ENCODE measurements at regions not wholly inside any gene's neighbourhood (a gene's known extent, or its start where the extent isn't known, plus 50 kb on each side); places are given as distances from the start of the nearest gene placed in this dataset.
"Not testable (repeated sequence)": the region's sequence is repeated elsewhere in the genome, so short reads cannot be mapped to it uniquely, and the experiment has no call there.

DNA sequence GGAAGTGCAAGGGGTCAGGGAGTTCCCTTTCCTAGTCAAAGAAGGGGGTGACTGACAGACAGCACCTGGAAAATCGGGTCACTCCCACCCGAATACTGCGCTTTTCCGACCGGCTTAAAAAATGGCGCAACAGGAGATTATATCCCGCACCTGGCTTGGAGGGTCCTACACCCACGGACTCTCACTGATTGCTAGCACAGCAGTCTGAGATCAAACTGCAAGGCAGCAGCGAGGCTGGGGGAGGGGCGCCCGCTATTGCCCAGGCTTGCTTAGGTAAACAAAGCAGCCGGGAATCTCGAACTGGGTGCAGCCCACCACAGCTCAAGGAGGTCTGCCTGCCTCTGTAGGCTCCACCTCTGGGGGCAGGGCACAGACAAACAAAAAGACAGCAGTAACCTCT is 333.8 kb downstream of the CENPW start:
- not testable (repeated sequence) for DNase-seq

DNA sequence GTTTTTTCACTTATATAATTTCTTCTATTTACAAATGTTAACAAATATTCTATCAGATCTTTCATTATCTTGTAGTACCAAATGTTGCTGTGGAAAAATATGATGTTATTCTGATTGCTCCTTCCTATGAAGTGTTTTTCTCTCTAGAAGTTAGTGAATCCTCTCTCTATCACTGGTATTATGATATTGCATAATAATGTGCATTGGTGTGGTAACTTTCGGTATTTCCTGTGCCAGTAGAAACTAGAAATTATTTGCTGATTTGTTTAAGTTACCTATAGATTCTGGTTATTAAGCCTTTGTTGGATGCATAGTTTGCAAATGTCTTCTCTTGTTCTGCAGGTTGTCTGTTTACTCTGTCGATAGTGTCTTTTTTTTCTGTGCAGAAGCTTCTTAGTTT is 342.5 kb downstream of the CENPW start:
- no peak for DNase-seq

DNA sequence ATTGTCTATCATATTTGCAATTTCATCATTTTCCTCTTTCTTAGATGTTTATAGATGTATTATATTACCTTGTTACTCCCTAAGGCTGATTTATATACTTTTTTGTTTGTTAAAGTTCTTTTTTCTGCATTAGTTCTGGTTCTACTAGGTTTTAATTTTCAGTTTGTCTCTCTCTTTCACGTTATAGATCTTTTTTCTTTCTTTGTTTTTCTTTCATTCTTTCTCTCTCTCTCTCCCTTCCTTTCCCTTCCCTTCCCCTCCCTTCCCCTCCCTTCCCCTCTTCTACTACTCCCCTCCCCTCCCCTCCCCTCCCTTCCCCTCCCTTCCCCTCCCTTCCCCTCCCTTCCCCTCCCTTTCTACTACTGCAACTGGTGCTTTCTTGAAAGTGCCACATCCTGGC is 345.3 kb downstream of the CENPW start:
- DNase-seq, result no peak

DNA sequence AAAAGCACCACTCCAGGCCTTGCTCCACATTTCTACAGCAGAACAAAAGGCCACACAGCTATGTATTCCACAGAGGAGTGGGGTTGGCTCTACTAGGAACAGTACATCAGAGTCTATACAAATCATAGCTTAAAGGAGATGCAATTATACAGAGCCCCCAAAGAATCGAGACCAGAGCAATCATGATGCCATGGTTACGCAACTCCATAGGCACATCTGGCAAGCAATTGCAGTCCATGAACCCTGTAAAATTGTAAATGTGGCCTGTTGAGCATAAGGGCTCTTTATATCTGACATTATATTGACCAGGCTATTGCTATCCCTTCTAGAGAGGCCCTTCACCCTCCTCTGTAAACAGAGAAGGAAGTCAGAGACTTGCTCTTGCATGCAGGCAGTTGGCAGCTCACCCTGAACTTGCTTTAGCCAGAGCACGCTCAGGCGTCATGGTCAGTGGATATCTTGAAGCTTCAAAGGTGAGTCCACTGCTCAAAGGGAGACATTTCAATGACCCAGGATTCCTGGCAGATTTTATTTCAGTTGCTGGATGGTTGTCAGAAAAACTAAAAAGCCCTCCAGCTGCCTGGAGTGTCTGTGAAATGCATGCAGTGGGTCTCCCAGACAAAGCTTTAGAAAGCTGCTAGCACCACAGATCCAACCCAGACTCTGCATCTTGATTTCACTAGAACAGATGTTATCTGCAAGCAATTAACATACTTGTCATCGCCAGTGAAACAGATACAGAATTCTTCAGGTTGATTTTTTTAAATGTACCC is 357.2 kb downstream of the CENPW start:
- DNase-seq, result no peak

DNA sequence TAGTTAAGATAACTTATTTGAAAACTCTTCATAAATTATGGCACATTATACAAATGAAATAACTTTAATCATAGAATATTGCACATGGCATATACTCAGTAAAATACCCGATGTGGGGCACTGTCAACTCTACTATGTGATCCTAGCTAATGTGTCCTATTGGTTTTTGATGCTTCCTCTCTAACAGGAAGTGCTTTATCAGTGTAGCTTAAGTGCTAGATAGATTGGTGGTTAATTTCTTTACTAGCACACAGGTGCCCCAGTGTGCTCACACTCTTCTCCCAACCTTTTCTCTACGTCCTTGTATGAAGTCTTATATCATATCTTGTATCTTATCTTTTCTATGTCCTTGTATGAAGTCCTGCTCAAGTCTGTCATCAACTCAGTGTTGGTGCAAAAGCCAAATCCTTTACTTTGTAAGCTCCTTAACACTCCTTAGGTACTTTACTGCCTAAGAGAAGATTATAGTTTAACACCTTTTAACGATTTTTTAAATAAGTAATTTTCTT is 358.9 kb downstream of the CENPW start:
- no peak for DNase-seq

DNA sequence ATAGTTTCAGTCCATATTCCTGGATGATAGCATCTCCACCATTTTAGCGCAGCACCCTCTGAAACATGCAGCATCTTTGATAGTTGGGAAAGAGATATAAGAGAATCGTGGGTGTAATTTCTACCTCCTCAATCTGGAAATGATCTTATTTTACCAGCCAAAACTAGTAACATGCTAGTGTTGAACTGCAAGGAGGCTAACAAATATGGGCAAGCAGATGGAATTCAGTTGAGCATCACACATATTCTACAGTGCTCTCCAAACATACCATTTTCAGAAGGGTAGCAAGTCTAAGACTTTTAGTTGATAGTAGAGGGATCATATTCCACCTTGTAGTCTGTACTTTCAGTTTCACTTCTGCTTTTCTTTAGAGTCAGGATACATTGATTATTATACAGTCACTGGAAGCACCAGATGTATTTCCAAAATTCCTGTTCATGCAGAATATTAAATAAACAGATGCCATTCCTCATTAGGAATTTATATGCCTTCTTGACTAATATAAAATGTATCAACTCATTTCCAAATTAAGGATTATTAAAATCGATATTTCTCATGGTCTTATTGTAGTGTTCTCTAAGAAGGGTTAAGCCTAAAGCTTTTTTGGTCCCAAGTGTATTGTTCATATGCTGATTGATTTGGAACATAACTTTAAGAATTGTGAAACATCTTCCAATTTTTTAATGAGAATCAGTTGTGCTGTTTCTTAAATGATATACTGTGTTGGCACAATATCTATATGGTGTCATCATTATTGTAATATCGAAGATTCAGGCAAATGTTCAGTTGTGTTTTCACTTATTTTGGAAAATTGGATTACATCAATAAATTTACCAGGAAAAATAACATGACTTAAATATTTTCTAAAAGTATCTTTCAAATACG is 362.0 kb downstream of the CENPW start:
- no peak for DNase-seq

DNA sequence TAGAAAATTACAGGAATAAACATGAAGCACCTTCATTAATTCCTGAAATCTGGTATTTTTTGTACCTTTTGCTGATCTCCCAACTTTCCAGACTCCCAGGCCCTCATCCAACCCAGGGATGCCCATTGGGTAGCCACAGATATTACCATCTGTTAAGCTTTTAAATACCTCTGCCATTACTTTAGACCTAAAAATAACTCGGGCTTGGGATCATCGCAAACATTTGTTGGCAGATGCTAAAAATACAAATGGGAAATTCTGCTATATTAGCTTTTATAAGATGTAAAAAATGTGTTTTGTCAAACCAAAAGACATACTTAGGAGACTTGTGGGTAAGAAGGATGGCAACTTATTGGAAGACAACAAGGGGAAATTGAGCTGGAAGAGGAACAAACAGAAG is 376.1 kb downstream of the CENPW start:
- no peak for DNase-seq

DNA sequence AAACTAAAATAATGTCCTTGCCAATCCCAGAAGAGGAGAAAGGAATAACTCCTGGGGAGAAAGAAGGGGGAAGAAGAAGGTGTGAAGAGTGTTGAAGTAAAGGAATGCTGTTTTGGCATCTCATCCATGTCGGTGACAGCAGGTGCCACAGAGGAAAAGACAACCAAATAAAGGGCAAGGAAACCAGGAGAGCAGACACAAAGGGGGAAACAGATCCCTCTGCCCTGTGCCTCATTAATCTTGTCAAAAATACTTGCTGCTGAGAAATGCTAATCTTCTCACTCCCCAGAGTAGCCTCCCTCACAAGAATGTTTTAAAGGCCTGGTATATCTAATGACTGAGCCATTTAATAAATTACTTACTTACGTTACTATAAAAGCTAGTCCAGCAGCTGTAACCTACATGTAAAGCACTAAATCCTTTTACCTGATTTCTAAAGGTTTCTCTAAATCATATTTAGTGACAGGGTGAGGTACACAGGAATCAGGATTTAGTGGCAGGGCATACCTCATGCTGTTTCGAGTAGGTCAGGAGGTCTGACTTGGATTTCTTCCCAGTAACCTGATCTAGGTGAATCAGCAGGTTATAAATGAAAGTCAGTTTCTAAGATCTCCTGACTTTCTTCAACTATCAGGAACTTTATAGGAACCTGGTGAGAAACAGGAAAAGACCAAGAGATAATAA is 377.1 kb downstream of the CENPW start:
- no peak for DNase-seq

DNA sequence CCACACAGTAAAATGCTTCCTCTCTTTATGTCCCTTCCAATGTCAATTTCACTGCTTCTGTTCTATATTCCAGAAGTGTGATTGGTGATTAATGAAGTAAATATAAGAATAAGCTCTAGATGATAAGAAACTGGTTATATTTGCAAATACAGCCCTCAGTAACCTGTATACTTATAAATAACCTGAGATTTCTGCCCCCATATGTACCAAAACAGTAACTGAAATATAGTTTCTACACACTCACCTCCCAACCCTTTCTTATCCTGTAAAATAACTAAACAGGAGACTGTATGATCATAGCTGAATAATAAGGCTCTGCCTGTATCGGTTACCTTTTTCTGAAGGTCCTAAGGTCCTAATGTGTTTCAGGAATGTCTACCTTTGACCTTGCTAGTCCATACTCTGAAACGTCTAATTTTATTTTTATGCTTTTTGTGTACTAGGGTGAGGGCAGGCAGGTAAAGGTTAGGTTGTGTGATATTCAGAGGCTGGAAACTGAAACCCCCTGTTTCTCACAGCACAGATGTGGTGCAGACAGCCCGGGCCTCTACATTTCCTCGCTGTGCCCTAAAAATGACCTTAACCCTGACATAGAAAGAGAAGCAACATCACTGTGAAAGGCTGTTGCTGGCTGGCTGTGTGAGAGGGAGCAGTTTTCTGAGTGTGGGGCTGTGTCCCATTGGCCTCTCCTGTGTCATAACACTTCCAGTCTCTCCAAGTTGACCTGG is 378.8 kb downstream of the CENPW start:
- DNase-seq, result no peak

DNA sequence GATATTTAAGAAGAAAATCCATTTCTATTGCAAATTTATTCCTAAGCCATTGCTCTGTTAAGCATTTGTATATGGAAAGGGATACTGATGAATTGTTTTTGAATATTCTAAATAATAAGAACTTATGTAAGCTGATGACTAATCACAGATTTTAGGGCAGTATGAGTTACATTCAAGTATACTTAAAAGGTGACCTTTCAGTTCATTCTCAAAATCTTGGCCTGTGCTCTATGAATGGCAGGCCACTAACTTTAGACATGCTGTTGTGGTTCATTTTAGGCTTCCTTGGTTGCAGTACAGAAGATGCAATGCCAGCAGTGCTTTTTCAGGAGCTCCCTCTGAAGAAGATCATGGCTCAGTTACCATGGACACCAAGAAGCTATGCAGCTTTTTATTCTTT is 380.4 kb downstream of the CENPW start:
- no peak for DNase-seq

DNA sequence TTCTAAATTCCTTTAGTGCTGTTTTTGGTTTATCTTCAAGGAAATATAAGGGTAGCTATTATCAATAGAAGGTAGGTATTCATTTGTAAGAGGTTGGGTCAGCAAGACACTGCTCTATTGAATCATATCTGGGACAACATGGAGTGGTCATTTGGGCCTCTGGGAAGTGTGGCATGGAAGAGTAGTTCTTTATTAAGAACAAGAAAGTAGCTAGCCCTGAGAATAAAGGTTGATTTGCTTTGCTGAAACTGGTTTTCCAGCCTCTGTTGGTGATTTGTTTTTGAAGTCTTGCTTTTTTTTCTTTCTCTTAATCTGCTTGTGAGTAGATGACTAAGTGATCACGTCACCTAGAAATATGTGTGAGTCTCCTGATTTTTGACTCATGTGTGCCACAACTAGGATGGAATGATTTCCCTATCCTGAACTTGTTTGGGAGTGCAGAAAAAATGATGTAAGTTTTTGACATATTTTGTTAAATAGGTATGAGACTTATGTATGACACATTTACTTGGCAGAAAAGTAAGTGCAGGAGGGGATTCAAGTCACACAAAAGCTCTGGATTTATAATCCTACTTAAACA is 381.8 kb downstream of the CENPW start:
- no peak for DNase-seq

DNA sequence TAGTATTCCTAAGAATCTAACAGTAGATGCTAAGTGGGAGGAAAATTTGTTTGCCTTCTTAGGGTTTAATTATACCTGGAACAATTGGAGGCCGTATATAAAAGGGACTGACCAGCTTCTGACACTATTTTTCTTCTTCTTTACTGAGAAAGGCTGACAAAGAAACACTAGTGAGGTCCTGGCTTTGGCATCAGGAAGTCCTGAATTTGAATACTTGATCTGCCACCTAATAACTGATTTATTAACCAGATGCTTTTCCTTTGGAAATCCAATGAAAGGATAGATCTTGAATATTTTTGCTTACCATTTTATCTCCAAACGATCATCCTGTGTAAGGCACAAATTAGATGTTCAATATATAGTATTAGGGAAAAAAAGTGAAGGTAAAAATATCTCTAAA is 382.5 kb downstream of the CENPW start:
- no peak for DNase-seq

DNA sequence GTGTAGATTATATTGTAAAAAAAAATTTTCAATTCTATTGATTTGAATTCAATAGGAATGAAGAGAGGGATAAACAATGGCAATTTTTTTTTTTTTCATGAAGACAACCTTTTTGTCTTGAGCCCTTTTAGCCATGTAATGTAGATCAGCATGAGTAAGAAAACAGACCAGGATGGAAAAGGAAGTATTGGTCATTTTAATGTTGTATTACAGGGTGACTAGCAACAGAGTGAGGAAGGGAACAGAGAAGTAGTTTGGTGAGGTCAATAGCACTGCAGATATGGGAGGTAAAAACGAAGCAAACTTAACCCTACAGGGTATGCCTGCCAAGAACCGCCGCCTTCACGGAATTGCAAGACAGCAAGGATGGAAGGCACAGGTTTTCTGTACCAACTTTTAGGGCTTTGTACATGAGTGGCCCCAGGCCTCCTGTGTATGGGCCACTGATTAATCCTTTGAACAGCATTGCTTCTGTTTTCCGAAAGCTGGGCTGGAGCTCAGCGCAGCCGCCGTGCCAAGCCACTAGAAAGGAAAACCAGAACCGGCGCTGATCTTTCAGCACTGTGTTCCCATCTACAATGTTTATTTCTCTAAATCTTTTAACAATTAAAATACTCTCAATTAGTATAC is 383.7 kb downstream of the CENPW start:
- no peak for DNase-seq

DNA sequence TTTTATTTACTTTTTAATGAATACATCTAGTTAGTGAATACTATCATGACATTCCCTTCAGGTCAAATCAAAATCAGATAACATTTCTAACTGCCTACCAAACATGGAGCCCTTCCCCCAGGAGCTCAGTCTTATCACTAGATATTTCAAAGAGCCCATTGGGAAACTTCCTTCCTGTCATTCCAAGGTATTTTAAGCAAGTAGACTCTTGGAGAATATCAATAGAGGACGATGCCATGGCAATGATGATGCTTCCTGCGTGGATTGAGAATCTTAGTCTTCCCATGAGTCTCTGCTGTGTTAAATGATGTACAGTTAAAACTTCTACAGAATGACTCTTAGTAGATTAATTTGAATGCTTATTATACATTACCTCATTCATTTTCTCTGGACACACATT is 384.9 kb downstream of the CENPW start:
- DNase-seq, result no peak

DNA sequence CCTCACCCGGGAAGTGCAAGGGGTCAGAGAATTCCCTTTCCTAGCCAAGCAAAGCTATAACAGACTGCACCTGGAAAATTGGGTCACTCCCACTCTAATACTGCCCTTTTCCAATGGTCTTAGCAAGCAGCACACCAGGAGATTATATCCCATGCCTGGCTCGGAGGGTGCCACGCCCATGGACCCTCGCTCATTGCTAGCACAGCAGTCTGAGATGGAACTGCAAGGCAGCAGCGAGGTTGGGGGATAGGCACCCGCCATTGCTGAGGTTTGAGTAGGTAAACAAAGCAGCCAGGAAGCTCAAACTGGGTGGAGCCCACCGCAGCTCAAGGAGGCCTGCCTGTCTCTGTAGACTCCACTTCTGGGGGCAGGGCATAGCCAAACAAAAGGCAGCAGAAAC is 386.5 kb downstream of the CENPW start:
- DNase-seq, result not testable (repeated sequence)

DNA sequence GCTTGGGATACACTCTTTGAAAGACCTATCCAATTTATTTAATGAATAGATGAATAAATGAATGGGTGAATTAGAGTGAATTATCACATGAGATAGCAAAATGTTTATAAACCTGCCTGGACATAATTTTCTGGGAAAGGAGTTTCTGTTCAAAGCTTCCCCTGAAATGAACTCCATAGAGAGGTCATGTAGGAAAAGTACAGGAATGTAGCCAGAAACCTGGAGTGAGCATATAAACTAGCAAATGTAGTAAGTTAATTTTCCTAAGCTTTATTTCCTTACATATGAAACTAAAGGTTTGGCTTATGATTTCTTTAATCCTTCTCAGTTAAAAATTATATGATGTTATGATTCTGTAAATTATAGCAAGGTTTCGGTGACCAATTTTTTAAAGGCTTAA is 380.3 kb upstream of the RSPO3 start:
- DNase-seq, result no peak

DNA sequence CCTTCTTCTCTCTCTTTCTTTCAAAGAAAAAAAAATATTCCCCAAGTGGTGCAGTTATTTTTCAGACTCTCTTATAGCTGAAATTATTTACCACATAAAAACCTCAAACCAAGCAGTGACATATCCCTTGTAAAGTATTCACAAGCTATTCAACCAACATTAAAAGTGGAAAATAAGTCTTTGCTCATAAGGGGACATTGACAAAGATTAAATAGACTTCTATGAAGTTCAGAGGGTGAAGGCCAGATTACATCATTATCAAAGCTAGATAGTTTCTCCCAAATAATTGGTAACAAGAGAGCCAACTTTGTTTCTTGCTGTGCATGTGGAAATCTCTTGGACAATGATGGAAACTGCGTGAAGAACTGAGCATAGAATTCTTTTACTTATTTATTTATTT is 379.8 kb upstream of the RSPO3 start:
- DNase-seq, result no peak

DNA sequence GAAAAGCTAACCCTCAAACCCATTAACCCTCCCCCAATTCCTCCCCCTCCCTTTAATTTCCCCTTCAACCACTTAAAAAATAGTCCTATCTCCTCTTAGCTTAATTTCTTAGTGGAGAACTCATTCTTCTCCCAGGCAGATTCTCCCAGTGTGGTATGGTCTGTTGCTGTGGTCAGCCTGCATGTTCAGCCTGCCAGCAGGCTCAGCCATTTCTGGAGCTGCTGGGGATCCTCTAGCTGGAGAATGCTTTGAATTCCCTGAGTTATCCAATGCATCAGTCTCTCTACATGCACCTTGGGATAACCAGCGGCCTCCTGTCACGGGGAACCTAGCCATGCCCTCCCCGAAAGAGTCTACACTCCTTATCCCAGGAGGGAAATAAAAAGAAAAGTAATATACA is 375.4 kb upstream of the RSPO3 start:
- DNase-seq, result no peak

DNA sequence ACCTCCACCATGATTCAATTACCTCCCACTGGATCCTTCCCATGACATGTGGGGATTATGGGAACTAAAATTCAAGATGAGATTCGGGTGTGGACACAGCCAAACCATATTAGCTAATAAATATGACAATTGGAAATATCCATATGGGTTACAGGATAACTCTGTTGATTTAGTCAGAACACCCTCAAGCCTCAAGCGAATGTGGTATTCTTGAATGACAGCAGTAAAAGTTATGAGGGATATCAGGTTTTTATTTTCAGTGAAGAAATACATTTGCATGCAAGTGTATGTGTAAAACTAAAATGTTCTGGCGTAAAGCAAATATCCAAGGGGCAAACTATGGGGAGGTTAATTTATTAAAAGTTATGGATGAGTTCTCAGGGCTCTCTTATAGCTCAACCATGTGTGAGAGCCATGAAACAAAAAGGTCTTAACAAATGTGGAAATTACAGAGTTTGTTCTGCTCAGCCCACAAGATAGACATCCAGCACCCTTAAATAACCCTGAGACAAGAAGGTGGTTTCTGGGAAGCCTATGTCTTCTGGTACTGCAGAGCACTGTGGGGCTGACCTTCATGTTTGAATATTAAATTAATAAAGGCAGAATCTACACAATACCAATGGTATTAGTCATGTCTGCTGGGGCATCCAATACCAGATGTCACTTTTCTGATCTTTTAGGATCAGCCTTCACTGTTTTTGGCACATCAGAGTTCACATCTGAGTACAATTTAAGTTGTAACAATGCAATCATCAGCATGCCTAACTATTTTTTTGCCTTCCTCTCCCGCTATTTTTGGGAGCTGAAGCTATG is 370.5 kb upstream of the RSPO3 start:
- no peak for DNase-seq

DNA sequence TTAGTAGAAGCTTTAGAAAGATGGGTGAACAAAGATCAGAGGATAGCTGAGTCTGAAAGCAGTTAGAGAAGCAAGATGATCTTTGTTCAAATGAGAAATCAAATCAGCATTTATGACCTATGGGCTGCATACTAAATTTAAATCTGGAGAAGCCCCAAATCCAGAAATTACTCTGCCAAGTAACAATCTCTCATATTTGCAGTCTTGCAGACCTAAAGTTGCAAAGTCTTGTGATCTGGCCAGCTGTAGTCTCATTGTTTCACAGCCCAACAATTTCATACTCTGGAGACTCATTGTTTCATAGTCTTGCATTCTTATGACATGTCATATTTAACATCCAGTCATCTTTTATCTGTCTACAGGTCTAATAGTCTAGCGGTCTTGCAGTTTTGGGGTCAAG is 364.9 kb upstream of the RSPO3 start:
- no peak for DNase-seq

DNA sequence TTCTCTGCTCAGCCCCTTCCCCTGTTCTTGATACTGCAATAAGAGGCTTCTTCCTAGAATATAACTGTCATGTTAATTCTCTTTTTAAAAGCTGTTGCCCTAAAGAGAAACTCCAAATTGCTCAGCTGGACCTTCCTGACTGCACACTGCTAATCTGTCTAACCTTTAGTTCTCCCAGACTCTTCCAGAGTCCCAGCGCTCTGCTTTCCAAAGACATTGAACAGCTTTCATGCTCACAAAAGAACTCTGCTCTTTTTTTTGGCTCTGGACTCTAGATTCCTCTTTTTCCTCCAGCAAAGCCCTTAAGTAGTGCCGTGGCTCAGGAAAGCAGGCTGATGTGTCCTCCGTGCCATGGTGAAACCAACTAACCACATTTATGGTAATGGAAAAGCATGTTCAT is 356.6 kb upstream of the RSPO3 start:
- no peak for DNase-seq

All from KG1 (cell line).